H1 (cell line): ENCODE measurements at regions not wholly inside any gene's neighbourhood (a gene's known extent, or its start where the extent isn't known, plus 50 kb on each side); places are given as distances from the start of the nearest gene placed in this dataset.

Source experiments
- CTCF ChIA-PET: fragments of 300-600 bp; sonication (Branson Sonifier 250); formaldehyde crosslinking; loops from one replicate; lab custom pipeline; 2021; ENCODE audit not compliant: partially characterized antibody; lab: Charles Lee
- POLR2A ChIA-PET: fragments of 300-600 bp; sonication (Branson Sonifier 250); formaldehyde crosslinking; loops from one replicate; lab custom pipeline; 2021; ENCODE audit warnings: inconsistent platforms; ENCODE audit not compliant: partially characterized antibody; lab: Charles Lee
- DNase-seq, 2 experiments: peaks; one replicate each; pipeline versions ENCODE4 v3.0.0 to v3.0.0-alpha.2; 2010 to 2022; ENCODE audit warnings: low spot score in 2 of 2, low read depth in 1 of 2, mixed read lengths in 1 of 2
- FAIRE-seq: peaks from 2 replicates; lab custom pipeline; 2011; peaks lifted over from hg19 to GRCh38; lab: Jason Lieb, UNC
- H2AFZ ChIP-seq: 2 replicates; pipeline ENCODE4 v1.8.1; 2012; ENCODE audit warnings: low read length, inconsistent platforms
- H2AK5ac ChIP-seq: 2 replicates; pipeline ENCODE4 v1.6.1; 2013; ENCODE audit warnings: low read depth, low read length
- H2BK120ac ChIP-seq: replicated peaks from 2 replicates; pipeline ENCODE3; 2013; ENCODE audit warnings: low read depth, low read length, inconsistent platforms
- H2BK12ac ChIP-seq: 2 replicates; pipeline ENCODE4 v1.6.1; 2013; ENCODE audit warnings: low read depth, low read length
- H2BK15ac ChIP-seq: 2 replicates; pipeline ENCODE4 v1.6.1; 2013; ENCODE audit warnings: low read length
- H2BK20ac ChIP-seq: 2 replicates; pipeline ENCODE4 v1.6.1; 2013; ENCODE audit warnings: low read length
- H2BK5ac ChIP-seq: 2 replicates; pipeline ENCODE4 v1.6.1; 2013; ENCODE audit warnings: low read depth, low read length
- H3K14ac ChIP-seq: 2 replicates; pipeline ENCODE4 v1.6.1; 2013; ENCODE audit warnings: inconsistent platforms; ENCODE audit not compliant: insufficient read length
- H3K18ac ChIP-seq: 2 replicates; pipeline ENCODE4 v1.6.1; 2013; ENCODE audit warnings: low read length; ENCODE audit errors: extremely low read depth
- H3K23ac ChIP-seq: 2 replicates; pipeline ENCODE4 v1.6.1; 2013; ENCODE audit warnings: inconsistent platforms; ENCODE audit not compliant: insufficient read length
- H3K23me2 ChIP-seq: 2 replicates; pipeline ENCODE4 v1.6.1; 2013; ENCODE audit warnings: low read depth, low read length
- H3K27ac ChIP-seq: 2 replicates; pipeline ENCODE4 v1.6.1; 2011; ENCODE audit warnings: low read depth, low read length, inconsistent platforms
- H3K27me3 ChIP-seq, 4 experiments: replicated peaks in 1 of 4; 1 replicate in 1 of 4; 2 replicates in 3 of 4; pipeline versions ENCODE4 v1.6.1 to v1.8.1; 2011 to 2013; ENCODE audit warnings: low read length in 3 of 4, mild to moderate bottlenecking in 3 of 4, inconsistent platforms in 2 of 4, mixed read lengths in 2 of 4, moderate library complexity in 1 of 4; ENCODE audit not compliant: control insufficient read depth in 3 of 4, insufficient read depth in 3 of 4; ENCODE audit errors: extremely low read depth in 1 of 4
- H3K36me3 ChIP-seq, 4 experiments: 2 replicates each; pipeline versions ENCODE4 v1.6.1 to v1.8.1; 2011 to 2013; ENCODE audit warnings: mild to moderate bottlenecking in 4 of 4, low read length in 3 of 4, moderate library complexity in 2 of 4, control low read depth in 1 of 4, inconsistent platforms in 1 of 4; ENCODE audit not compliant: insufficient read depth in 4 of 4, control insufficient read depth in 2 of 4
- H3K4ac ChIP-seq: replicated peaks from 2 replicates; pipeline ENCODE3; 2013; ENCODE audit warnings: low read length, low read depth, mixed read lengths, inconsistent platforms; ENCODE audit not compliant: insufficient read length
- H3K4me1 ChIP-seq, 4 experiments: replicated peaks in 1 of 4; 1 replicate in 1 of 4; 2 replicates in 3 of 4; pipeline versions ENCODE4 v1.6.1 to v1.8.1; 2011 to 2013; ENCODE audit warnings: low read length in 3 of 4, inconsistent platforms in 2 of 4, mixed read lengths in 1 of 4; ENCODE audit not compliant: insufficient read depth in 4 of 4, control insufficient read depth in 3 of 4
- H3K4me2 ChIP-seq, 2 experiments: 2 replicates each; pipeline versions ENCODE4 v1.6.1 to v1.8.1; 2011 to 2013; ENCODE audit warnings: low read depth in 2 of 2, low read length in 2 of 2, control low read depth in 1 of 2, inconsistent platforms in 1 of 2, mild to moderate bottlenecking in 1 of 2; ENCODE audit not compliant: insufficient read depth in 1 of 2
- H3K4me3 ChIP-seq, 4 experiments: fragments of 200-600, 300-600 bp in 1 of 4; sonication (generic), shearing (Covaris generic), sonication (Bioruptor Twin) in 1 of 4; 2 replicates each; pipeline versions ENCODE4 v1.5.1 to v1.8.1; 2011 to 2016; ENCODE audit warnings: low read length in 4 of 4, low read depth in 3 of 4, control low read depth in 2 of 4, inconsistent platforms in 2 of 4, mild to moderate bottlenecking in 2 of 4, mixed read lengths in 1 of 4, moderate library complexity in 1 of 4; ENCODE audit not compliant: insufficient read depth in 2 of 4; ENCODE audit errors: extremely low read depth in 1 of 4
- H3K56ac ChIP-seq: replicated peaks from 2 replicates; pipeline ENCODE3; 2013; ENCODE audit warnings: low read depth, mild to moderate bottlenecking, mixed read lengths, low read length, inconsistent platforms; ENCODE audit not compliant: insufficient read length
- H3K79me1 ChIP-seq: 2 replicates; pipeline ENCODE4 v1.6.1; 2013; ENCODE audit warnings: low read depth, low read length, control low read depth
- H3K79me2 ChIP-seq, 2 experiments: 2 replicates each; pipeline versions ENCODE4 v1.6.1 to v1.8.1; 2012 to 2013; ENCODE audit warnings: low read length in 2 of 2, mild to moderate bottlenecking in 2 of 2, inconsistent platforms in 1 of 2; ENCODE audit not compliant: insufficient read depth in 2 of 2, control insufficient read depth in 1 of 2
- H3K9ac ChIP-seq, 4 experiments: replicated peaks in 1 of 4; 1 replicate in 1 of 4; 2 replicates in 3 of 4; pipeline versions ENCODE4 v1.6.1 to v1.8.1; 2011 to 2013; ENCODE audit warnings: low read depth in 3 of 4, low read length in 3 of 4, control low read depth in 2 of 4, mild to moderate bottlenecking in 2 of 4, moderate library complexity in 2 of 4, inconsistent platforms in 1 of 4; ENCODE audit errors: extremely low read depth in 1 of 4
- H3K9me3 ChIP-seq, 2 experiments: 2 replicates each; pipeline versions ENCODE4 v1.6.1 to v1.8.1; 2012 to 2013; ENCODE audit warnings: mild to moderate bottlenecking in 2 of 2, moderate library complexity in 2 of 2, control low read depth in 1 of 2, inconsistent platforms in 1 of 2, low read depth in 1 of 2, low read length in 1 of 2, mixed read lengths in 1 of 2; ENCODE audit not compliant: insufficient read depth in 2 of 2
- H4K20me1 ChIP-seq, 2 experiments: replicated peaks in 1 of 2; 2 replicates each; pipeline versions ENCODE3 to v1.8.1; 2011 to 2013; ENCODE audit warnings: inconsistent platforms in 2 of 2, low read length in 2 of 2, mild to moderate bottlenecking in 1 of 2; ENCODE audit not compliant: insufficient read depth in 2 of 2, control insufficient read depth in 1 of 2
- H4K5ac ChIP-seq: 2 replicates; pipeline ENCODE4 v1.6.1; 2013; ENCODE audit warnings: low read length, low read depth, mixed read lengths, inconsistent platforms; ENCODE audit not compliant: insufficient read length
- H4K8ac ChIP-seq: 2 replicates; pipeline ENCODE4 v1.8.0; 2013; ENCODE audit warnings: mild to moderate bottlenecking, moderate library complexity, low read length, inconsistent platforms; ENCODE audit not compliant: insufficient read depth; ENCODE audit errors: extremely low read depth
- H4K91ac ChIP-seq: replicated peaks from 2 replicates; pipeline ENCODE3; 2013; ENCODE audit warnings: low read length, mixed read lengths, inconsistent platforms; ENCODE audit not compliant: insufficient read length
- ATF3 ChIP-seq: IDR thresholded peaks from 2 replicates; pipeline ENCODE4 v1.6.1; 2011; ENCODE audit warnings: low read depth, mild to moderate bottlenecking, low read length; ENCODE audit not compliant: insufficient read depth
- BRCA1 ChIP-seq: IDR thresholded peaks from 2 replicates; pipeline ENCODE4 v1.6.1; 2012; ENCODE audit warnings: low read depth, low read length, improper control_type of control experiment
- CTBP2 ChIP-seq: IDR thresholded peaks from 2 replicates; pipeline ENCODE4 v1.7.0; 2011; ENCODE audit warnings: borderline replicate concordance, mild to moderate bottlenecking, moderate library complexity, mixed read lengths, low read length; ENCODE audit not compliant: insufficient read depth, insufficient read length
- EP300 ChIP-seq, 2 experiments: IDR thresholded peaks; 1 replicate in 1 of 2; 2 replicates in 1 of 2; pipeline ENCODE4 v1.6.1; 2011 to 2012; ENCODE audit warnings: low read depth in 2 of 2, low read length in 2 of 2, mild to moderate bottlenecking in 2 of 2, borderline replicate concordance in 1 of 2, inconsistent platforms in 1 of 2, moderate library complexity in 1 of 2
- EZH2 ChIP-seq: fragments of 200-600 bp; sonication (generic); IDR thresholded peaks from 2 replicates; pipeline ENCODE4 v1.7.1; 2012; ENCODE audit warnings: low read depth, mild to moderate bottlenecking, moderate library complexity, low read length, inconsistent platforms; ENCODE audit not compliant: severe bottlenecking
- FOSL1 ChIP-seq: IDR thresholded peaks from 2 replicates; pipeline ENCODE4 v1.6.1; 2011; ENCODE audit warnings: mild to moderate bottlenecking, low read depth, low read length, moderate library complexity; ENCODE audit not compliant: insufficient read depth
- HDAC2 ChIP-seq, 2 experiments: fragments of 300-600 bp in 1 of 2; sonication (generic) in 1 of 2; IDR thresholded peaks; 2 replicates each; pipeline ENCODE4 v1.6.1; 2011 to 2012; ENCODE audit warnings: low read depth in 2 of 2, low read length in 2 of 2, mild to moderate bottlenecking in 2 of 2, moderate library complexity in 2 of 2, borderline replicate concordance in 1 of 2, inconsistent platforms in 1 of 2
- NRF1 ChIP-seq: IDR thresholded peaks from 2 replicates; pipeline ENCODE4 v1.6.1; 2011; ENCODE audit warnings: mild to moderate bottlenecking, low read depth, low read length, improper control_type of control experiment
- SAP30 ChIP-seq: fragments of 300-600 bp; sonication (generic); IDR thresholded peaks from 2 replicates; pipeline ENCODE4 v1.7.1; 2012; ENCODE audit warnings: low read length, moderate library complexity, mild to moderate bottlenecking, inconsistent platforms; ENCODE audit not compliant: insufficient read depth, insufficient replicate concordance
- SRF ChIP-seq: IDR thresholded peaks from 2 replicates; pipeline ENCODE4 v1.6.1; 2011; ENCODE audit warnings: mild to moderate bottlenecking, low read depth, low read length, moderate library complexity
- TAF1 ChIP-seq: IDR thresholded peaks from 2 replicates; pipeline ENCODE4 v1.6.1; 2011; ENCODE audit warnings: mild to moderate bottlenecking, low read depth, low read length
- YY1 ChIP-seq: IDR thresholded peaks from 2 replicates; pipeline ENCODE4 v1.6.1; 2011; ENCODE audit warnings: low read depth, mild to moderate bottlenecking, low read length
- WGBS, 2 experiments: shearing (Covaris generic) in 1 of 2; methylation state at CpG; one replicate each; pipeline versions ENCODE4 v1.1.6 to v1.1.7; 2013 to 2015; ENCODE audit warnings: low lambda C conversion rate in 2 of 2, mixed read lengths in 2 of 2, inconsistent platforms in 1 of 2, low coverage in 1 of 2, missing lambda C conversion rate in 1 of 2; ENCODE audit not compliant: insufficient replicate concordance in 2 of 2, insufficient coverage in 1 of 2, insufficient read length in 1 of 2; ENCODE audit errors: extremely low coverage in 1 of 2, missing lambda C conversion rate in 1 of 2; 5-methylcytosine and 5-hydroxymethylcytosine counted together

DNA sequence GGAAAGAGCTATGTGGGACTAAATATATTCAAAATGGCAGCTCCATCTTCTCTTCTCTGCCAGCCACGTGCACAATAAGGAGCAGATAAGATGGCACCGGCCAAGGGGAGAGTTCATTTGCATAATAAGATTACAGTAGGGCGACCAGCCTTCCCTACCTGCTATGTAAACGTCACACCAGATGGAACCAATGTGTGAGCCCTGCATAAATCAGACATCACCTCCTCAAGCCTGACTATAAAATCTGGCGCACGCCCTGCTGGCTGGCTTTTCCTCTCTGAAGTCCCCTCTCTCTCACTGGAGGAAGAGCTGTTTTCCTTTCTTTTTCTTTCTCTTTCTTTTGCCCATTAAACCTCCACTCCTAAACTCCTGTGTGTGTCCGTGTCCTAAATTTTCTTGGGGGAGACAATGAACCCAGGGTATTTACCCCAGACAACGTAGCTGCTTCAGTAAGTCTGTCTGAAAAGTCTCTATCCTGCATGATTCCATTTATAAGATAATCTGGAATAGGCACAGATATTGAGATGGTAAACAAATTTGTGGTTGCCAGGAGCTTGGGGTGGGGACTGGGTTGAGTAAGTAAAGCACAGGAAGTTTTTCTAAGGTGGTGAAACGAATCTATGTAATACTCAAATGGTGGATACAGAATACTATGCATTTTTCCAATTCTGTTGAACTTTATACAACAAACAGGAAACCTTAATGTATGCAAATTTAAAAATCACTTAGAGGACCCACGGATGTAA is 670.0 kb upstream of the KIRREL3 start:
- Histone ChIP-seq H3K18ac (no peak overlapping the region), H3K79me1 (no peaks in the 10 kb centered on the region), H2AK5ac (no peak overlapping the region), H3K14ac (no peak overlapping the region), H2BK15ac (no peak overlapping the region), H2BK20ac (no peak overlapping the region), H3K4me3 (no peak overlapping the region), H2BK120ac (no peak overlapping the region), H4K20me1 (no peaks in the 10 kb centered on the region), H3K23ac (no peak overlapping the region), H2AFZ (no peak overlapping the region), H3K27ac (no peak overlapping the region), H3K9ac (no peak overlapping the region), H4K5ac (no peak overlapping the region), H3K4ac (no peak overlapping the region), H3K4me1 (no peaks in the 10 kb centered on the region), H3K36me3 (no peaks in the 10 kb centered on the region), H3K27me3 (no peaks in the 10 kb centered on the region), H3K4me2 (no peak overlapping the region), H3K56ac (no peak overlapping the region), H4K8ac (no peak overlapping the region), H2BK12ac (no peak overlapping the region), H2BK5ac (no peak overlapping the region), H4K91ac (no peak overlapping the region), H3K79me2 (no peaks in the 10 kb centered on the region), H3K23me2 (no peaks in the 10 kb centered on the region; the same call in 1 of the 2 replicates), H3K9me3 (peaks cover 2 to 3% of the 10 kb centered on the region in 2 experiments; a peak in 1 of 4 replicates)
- WGBS, 2 experiments = 93% methylated on average over 10 of the region's 10 CpGs; no CpG with 5 or more reads in 1 of the 2 experiments
- FAIRE-seq (no peak), DNase-seq (no peak)
- CTCF ChIA-PET = no interaction called here
- POLR2A ChIA-PET = no interaction called here
- TF ChIP-seq NRF1 = no peak
- TF ChIP-seq EZH2 = no peak
- no peak for TF ChIP-seq EP300 (IDR thresholded peaks at IDR 0.05; ENCODE audit: borderline replicate concordance in 1 of 2, low read depth in 2 of 2, low read length in 2 of 2)
- TF ChIP-seq FOSL1 = no peak
- no peak for TF ChIP-seq CTBP2
- no peak for TF ChIP-seq ATF3
- no peak for TF ChIP-seq TAF1
- no peak for TF ChIP-seq BRCA1
- TF ChIP-seq YY1 = no peak
- TF ChIP-seq SRF = no peak
- no peak for TF ChIP-seq SAP30
- no peak for TF ChIP-seq HDAC2 (IDR thresholded peaks at IDR 0.05; ENCODE audit: borderline replicate concordance in 1 of 2, low read depth in 2 of 2, low read length in 2 of 2)
